GM23338 (cell line): ENCODE measurements at regions not wholly inside any gene's neighbourhood (a gene's known extent, or its start where the extent isn't known, plus 50 kb on each side); places are given as distances from the start of the nearest gene placed in this dataset.

ENCODE experiments used
- ATAC-seq: fragments of 200-7000 bp; cut with Tn5 transposase; 3 replicates; pipeline ENCODE4 v1.9.1; 2020
- DNase-seq: peaks from one replicate; pipeline ENCODE4 v3.0.0-alpha.2; 2015; ENCODE audit warnings: low spot score
- H2AFZ ChIP-seq: fragments of 200-600 bp; sonication (generic); 2 replicates; pipeline ENCODE4 v1.8.0; 2016; ENCODE audit warnings: antibody characterized with exemption, mild to moderate bottlenecking, moderate library complexity
- H3F3A ChIP-seq: fragments of 200-600 bp; sonication (generic); replicated peaks from 2 replicates; pipeline ENCODE4 v1.8.0; 2017; ENCODE audit warnings: antibody characterized with exemption, mixed run types, low read depth
- H3K27ac ChIP-seq: fragments of 200-600 bp; sonication (generic); 2 replicates; pipeline ENCODE4 v1.6.1; 2016; ENCODE audit warnings: low read depth
- H3K27me3 ChIP-seq: fragments of 200-600 bp; sonication (generic); 2 replicates; pipeline ENCODE4 v1.8.0; 2016; ENCODE audit warnings: mild to moderate bottlenecking, mixed run types, moderate library complexity; ENCODE audit not compliant: insufficient read depth
- H3K36me3 ChIP-seq: fragments of 200-600 bp; sonication (generic); 2 replicates; pipeline ENCODE4 v1.8.0; 2016; ENCODE audit warnings: mild to moderate bottlenecking; ENCODE audit not compliant: insufficient read depth
- H3K4me1 ChIP-seq: fragments of 200-600 bp; sonication (generic); 2 replicates; pipeline ENCODE4 v1.8.0; 2016; ENCODE audit warnings: mild to moderate bottlenecking, moderate library complexity; ENCODE audit not compliant: insufficient read depth
- H3K4me2 ChIP-seq: fragments of 200-600 bp; sonication (generic); 2 replicates; pipeline ENCODE4 v1.7.1; 2017; ENCODE audit warnings: mixed run types
- H3K4me3 ChIP-seq: fragments of 200-600 bp; sonication (generic); 2 replicates; pipeline ENCODE4 v1.6.1; 2016; ENCODE audit warnings: mixed run types
- H3K79me2 ChIP-seq: fragments of 200-600 bp; sonication (generic); replicated peaks from 2 replicates; pipeline ENCODE4 v1.8.0; 2017; ENCODE audit warnings: mild to moderate bottlenecking; ENCODE audit not compliant: insufficient read depth
- H3K9me2 ChIP-seq: fragments of 200-600 bp; sonication (generic); 2 replicates; pipeline ENCODE4 v1.8.0; 2017; ENCODE audit not compliant: insufficient read depth
- H4K20me1 ChIP-seq: fragments of 200-600 bp; sonication (generic); replicated peaks from 2 replicates; pipeline ENCODE4 v1.8.0; 2017; ENCODE audit warnings: mild to moderate bottlenecking; ENCODE audit not compliant: insufficient read depth
- H3K27ac Mint-ChIP-seq: 2 replicates; pipeline ENCODE4 v1.8.0; 2020; ENCODE audit warnings: inconsistent platforms, mild to moderate bottlenecking, moderate library complexity, mixed read lengths
- H3K27me3 Mint-ChIP-seq: 3 replicates; pipeline ENCODE4 v1.8.0; 2022; ENCODE audit warnings: low read depth, mild to moderate bottlenecking, moderate library complexity, mixed read lengths, inconsistent platforms; ENCODE audit not compliant: insufficient read depth, poor library complexity
- H3K36me3 Mint-ChIP-seq: 3 replicates; pipeline ENCODE4 v1.8.0; 2021; ENCODE audit warnings: low read depth, mild to moderate bottlenecking, inconsistent platforms, moderate library complexity, mixed read lengths
- H3K4me1 Mint-ChIP-seq: 3 replicates; pipeline ENCODE4 v1.8.0; 2020; ENCODE audit warnings: mild to moderate bottlenecking, inconsistent platforms, mixed read lengths
- H3K4me3 Mint-ChIP-seq: 3 replicates; pipeline ENCODE4 v1.8.0; 2021; ENCODE audit warnings: moderate library complexity, mild to moderate bottlenecking, inconsistent platforms, mixed read lengths
- H3K9me3 Mint-ChIP-seq: 3 replicates; pipeline ENCODE4 v1.8.0; 2020; ENCODE audit warnings: moderate library complexity, mild to moderate bottlenecking, inconsistent platforms, mixed read lengths
- CREB1 ChIP-seq: fragments of 250-450 bp; sonication (Bioruptor Pico); IDR thresholded peaks from 2 replicates; pipeline ENCODE4 v1.5.0; 2020; ENCODE audit warnings: low read depth, mild to moderate bottlenecking, moderate library complexity
- CTCF ChIP-seq, 2 experiments: fragments of 200-600 bp in 1 of 2; sonication (generic) in 1 of 2; conservative IDR thresholded peaks; 2 replicates each; pipeline versions ENCODE4 v1.5.1 to v1.6.1; 2016 to 2017; ENCODE audit warnings: antibody characterized with exemption in 2 of 2, low read depth in 2 of 2, mild to moderate bottlenecking in 2 of 2, moderate library complexity in 1 of 2
- EZH2 ChIP-seq: fragments of 200-600 bp; sonication (generic); IDR thresholded peaks from one replicate; pipeline ENCODE4 v1.8.0; 2017; ENCODE audit warnings: antibody characterized with exemption, mild to moderate bottlenecking, low read depth; ENCODE audit not compliant: unreplicated experiment
- EZH2phosphoT487 ChIP-seq: fragments of 200-600 bp; sonication (generic); IDR thresholded peaks from one replicate; pipeline ENCODE4 v1.8.1; 2018; ENCODE audit warnings: antibody characterized with exemption; ENCODE audit not compliant: unreplicated experiment
- JUNB ChIP-seq: IDR thresholded peaks from one replicate; pipeline ENCODE4 v1.6.1; 2016; ENCODE audit warnings: antibody characterized with exemption; ENCODE audit not compliant: unreplicated experiment
- NANOG ChIP-seq: IDR thresholded peaks from 2 replicates; pipeline ENCODE4 v1.6.1; 2016; ENCODE audit warnings: antibody characterized with exemption, borderline replicate concordance
- POLR2AphosphoS5 ChIP-seq: IDR thresholded peaks from 2 replicates; pipeline ENCODE4 v1.6.1; 2016; ENCODE audit warnings: antibody characterized with exemption, low read depth
- STAT1 ChIP-seq: IDR thresholded peaks from one replicate; pipeline ENCODE4 v1.6.1; 2016; ENCODE audit warnings: antibody characterized with exemption; ENCODE audit not compliant: unreplicated experiment
- ZNF114 ChIP-seq: fragments of 250-450 bp; sonication (Bioruptor Pico); IDR thresholded peaks from 2 replicates; pipeline ENCODE4 v1.5.0; 2020; ENCODE audit warnings: mild to moderate bottlenecking, moderate library complexity
- ZNF331 ChIP-seq: fragments of 250-450 bp; sonication (Bioruptor Pico); IDR thresholded peaks from 2 replicates; pipeline ENCODE4 v1.5.0; 2020; ENCODE audit warnings: low read depth, mild to moderate bottlenecking, moderate library complexity
- TF ChIP-seq, protein P1 (sequence below): IDR thresholded peaks from 2 replicates; pipeline ENCODE4 v1.6.1; 2016; ENCODE audit warnings: antibody characterized with exemption
- TF ChIP-seq, protein P2 (sequence below): IDR thresholded peaks from one replicate; pipeline ENCODE4 v1.6.1; 2018; ENCODE audit warnings: antibody characterized with exemption; ENCODE audit not compliant: unreplicated experiment
- TF ChIP-seq, protein P3 (sequence below): fragments of 250-450 bp; sonication (Bioruptor Pico); IDR thresholded peaks from 2 replicates; pipeline ENCODE4 v1.5.0; 2020; ENCODE audit warnings: mild to moderate bottlenecking, moderate library complexity

GRCh38 chr1:163571950-163572349 lies 250.2 kb downstream of the NUF2 start (continued):
- no peak for TF ChIP-seq JUNB
- TF ChIP-seq ZNF331 (CRISPR knock-in tag) = no peak
- TF ChIP-seq ZNF114 (CRISPR knock-in tag) = no peak

DNA sequence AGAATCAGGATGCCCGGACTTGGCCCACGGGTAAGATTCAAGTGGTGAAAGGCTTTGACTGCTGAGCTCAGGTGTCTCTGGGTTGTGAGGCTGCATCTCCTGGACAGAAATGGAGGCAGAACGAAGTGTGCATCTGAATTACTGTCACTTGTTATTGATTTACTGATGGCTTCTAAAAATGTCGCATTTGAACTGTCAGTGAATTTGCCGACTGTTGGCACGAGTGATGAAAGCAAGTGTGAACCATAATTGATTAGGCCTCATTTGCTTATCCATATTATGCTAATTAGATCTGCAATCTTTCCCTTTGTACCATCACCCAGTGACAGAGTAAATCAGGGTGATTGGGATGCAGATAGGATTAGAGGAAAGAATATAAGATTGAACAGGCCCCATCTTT lies 252.4 kb downstream of the NUF2 start:
- no peaks in the 10 kb centered on the region for H3K36me3 Mint-ChIP-seq
- Histone ChIP-seq H3K4me1 (no peaks in the 10 kb centered on the region), H3K4me3 (no peak overlapping the region), H3K27me3 (no peaks in the 10 kb centered on the region), H3F3A (no peaks in the 10 kb centered on the region), H3K9me2 (peaks cover 2% of the 10 kb centered on the region; the same call in 1 of the 2 replicates), H3K4me2 (no peak overlapping the region), H4K20me1 (no peaks in the 10 kb centered on the region), H2AFZ (no peak overlapping the region), H3K79me2 (no peaks in the 10 kb centered on the region), H3K27ac (no peak overlapping the region), H3K36me3 (no peaks in the 10 kb centered on the region)
- ATAC-seq (no peak), DNase-seq (no peak)
- TF ChIP-seq EZH2phosphoT487 = no peak
- no peak for TF ChIP-seq CREB1 (CRISPR knock-in tag)
- TF ChIP-seq, protein P1, sequence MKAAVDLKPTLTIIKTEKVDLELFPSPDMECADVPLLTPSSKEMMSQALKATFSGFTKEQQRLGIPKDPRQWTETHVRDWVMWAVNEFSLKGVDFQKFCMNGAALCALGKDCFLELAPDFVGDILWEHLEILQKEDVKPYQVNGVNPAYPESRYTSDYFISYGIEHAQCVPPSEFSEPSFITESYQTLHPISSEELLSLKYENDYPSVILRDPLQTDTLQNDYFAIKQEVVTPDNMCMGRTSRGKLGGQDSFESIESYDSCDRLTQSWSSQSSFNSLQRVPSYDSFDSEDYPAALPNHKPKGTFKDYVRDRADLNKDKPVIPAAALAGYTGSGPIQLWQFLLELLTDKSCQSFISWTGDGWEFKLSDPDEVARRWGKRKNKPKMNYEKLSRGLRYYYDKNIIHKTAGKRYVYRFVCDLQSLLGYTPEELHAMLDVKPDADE = no peak
- TF ChIP-seq, protein P2, sequence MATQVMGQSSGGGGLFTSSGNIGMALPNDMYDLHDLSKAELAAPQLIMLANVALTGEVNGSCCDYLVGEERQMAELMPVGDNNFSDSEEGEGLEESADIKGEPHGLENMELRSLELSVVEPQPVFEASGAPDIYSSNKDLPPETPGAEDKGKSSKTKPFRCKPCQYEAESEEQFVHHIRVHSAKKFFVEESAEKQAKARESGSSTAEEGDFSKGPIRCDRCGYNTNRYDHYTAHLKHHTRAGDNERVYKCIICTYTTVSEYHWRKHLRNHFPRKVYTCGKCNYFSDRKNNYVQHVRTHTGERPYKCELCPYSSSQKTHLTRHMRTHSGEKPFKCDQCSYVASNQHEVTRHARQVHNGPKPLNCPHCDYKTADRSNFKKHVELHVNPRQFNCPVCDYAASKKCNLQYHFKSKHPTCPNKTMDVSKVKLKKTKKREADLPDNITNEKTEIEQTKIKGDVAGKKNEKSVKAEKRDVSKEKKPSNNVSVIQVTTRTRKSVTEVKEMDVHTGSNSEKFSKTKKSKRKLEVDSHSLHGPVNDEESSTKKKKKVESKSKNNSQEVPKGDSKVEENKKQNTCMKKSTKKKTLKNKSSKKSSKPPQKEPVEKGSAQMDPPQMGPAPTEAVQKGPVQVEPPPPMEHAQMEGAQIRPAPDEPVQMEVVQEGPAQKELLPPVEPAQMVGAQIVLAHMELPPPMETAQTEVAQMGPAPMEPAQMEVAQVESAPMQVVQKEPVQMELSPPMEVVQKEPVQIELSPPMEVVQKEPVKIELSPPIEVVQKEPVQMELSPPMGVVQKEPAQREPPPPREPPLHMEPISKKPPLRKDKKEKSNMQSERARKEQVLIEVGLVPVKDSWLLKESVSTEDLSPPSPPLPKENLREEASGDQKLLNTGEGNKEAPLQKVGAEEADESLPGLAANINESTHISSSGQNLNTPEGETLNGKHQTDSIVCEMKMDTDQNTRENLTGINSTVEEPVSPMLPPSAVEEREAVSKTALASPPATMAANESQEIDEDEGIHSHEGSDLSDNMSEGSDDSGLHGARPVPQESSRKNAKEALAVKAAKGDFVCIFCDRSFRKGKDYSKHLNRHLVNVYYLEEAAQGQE = no peak
- no peak for TF ChIP-seq CTCF (conservative IDR thresholded peaks at IDR 0.05; ENCODE audit: low read depth in 2 of 2)
- no peak for TF ChIP-seq ZNF114 (CRISPR knock-in tag)
- TF ChIP-seq ZNF331 (CRISPR knock-in tag) = no peak
- TF ChIP-seq STAT1 = no peak
- no peak for TF ChIP-seq JUNB
- no peak for TF ChIP-seq EZH2
- TF ChIP-seq, protein P3, sequence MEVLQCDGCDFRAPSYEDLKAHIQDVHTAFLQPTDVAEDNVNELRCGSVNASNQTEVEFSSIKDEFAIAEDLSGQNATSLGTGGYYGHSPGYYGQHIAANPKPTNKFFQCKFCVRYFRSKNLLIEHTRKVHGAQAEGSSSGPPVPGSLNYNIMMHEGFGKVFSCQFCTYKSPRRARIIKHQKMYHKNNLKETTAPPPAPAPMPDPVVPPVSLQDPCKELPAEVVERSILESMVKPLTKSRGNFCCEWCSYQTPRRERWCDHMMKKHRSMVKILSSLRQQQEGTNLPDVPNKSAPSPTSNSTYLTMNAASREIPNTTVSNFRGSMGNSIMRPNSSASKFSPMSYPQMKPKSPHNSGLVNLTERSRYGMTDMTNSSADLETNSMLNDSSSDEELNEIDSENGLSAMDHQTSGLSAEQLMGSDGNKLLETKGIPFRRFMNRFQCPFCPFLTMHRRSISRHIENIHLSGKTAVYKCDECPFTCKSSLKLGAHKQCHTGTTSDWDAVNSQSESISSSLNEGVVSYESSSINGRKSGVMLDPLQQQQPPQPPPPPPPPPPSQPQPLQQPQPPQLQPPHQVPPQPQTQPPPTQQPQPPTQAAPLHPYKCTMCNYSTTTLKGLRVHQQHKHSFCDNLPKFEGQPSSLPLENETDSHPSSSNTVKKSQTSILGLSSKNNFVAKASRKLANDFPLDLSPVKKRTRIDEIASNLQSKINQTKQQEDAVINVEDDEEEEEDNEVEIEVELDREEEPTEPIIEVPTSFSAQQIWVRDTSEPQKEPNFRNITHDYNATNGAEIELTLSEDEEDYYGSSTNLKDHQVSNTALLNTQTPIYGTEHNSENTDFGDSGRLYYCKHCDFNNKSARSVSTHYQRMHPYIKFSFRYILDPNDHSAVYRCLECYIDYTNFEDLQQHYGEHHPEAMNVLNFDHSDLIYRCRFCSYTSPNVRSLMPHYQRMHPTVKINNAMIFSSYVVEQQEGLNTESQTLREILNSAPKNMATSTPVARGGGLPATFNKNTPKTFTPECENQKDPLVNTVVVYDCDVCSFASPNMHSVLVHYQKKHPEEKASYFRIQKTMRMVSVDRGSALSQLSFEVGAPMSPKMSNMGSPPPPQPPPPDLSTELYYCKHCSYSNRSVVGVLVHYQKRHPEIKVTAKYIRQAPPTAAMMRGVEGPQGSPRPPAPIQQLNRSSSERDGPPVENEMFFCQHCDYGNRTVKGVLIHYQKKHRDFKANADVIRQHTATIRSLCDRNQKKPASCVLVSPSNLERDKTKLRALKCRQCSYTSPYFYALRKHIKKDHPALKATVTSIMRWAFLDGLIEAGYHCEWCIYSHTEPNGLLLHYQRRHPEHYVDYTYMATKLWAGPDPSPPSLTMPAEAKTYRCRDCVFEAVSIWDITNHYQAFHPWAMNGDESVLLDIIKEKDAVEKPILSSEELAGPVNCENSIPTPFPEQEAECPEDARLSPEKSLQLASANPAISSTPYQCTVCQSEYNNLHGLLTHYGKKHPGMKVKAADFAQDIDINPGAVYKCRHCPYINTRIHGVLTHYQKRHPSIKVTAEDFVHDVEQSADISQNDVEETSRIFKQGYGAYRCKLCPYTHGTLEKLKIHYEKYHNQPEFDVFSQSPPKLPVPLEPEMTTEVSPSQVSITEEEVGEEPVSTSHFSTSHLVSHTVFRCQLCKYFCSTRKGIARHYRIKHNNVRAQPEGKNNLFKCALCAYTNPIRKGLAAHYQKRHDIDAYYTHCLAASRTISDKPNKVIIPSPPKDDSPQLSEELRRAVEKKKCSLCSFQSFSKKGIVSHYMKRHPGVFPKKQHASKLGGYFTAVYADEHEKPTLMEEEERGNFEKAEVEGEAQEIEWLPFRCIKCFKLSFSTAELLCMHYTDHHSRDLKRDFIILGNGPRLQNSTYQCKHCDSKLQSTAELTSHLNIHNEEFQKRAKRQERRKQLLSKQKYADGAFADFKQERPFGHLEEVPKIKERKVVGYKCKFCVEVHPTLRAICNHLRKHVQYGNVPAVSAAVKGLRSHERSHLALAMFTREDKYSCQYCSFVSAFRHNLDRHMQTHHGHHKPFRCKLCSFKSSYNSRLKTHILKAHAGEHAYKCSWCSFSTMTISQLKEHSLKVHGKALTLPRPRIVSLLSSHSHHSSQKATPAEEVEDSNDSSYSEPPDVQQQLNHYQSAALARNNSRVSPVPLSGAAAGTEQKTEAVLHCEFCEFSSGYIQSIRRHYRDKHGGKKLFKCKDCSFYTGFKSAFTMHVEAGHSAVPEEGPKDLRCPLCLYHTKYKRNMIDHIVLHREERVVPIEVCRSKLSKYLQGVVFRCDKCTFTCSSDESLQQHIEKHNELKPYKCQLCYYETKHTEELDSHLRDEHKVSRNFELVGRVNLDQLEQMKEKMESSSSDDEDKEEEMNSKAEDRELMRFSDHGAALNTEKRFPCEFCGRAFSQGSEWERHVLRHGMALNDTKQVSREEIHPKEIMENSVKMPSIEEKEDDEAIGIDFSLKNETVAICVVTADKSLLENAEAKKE = no peak
- no peak for TF ChIP-seq POLR2AphosphoS5
- no peak for TF ChIP-seq NANOG
- H3K27ac Mint-ChIP-seq = no peak overlapping the region
- H3K4me3 Mint-ChIP-seq = no peak overlapping the region
- H3K4me1 Mint-ChIP-seq = peaks cover 3% of the 10 kb centered on the region; the same call in 1 of the 3 replicates
- no peaks in the 10 kb centered on the region for H3K9me3 Mint-ChIP-seq
- H3K27me3 Mint-ChIP-seq = no peaks in the 10 kb centered on the region
